ENCODE measurements at regions not wholly inside any gene's neighbourhood (a gene's known extent, or its start where the extent isn't known, plus 50 kb on each side); places are given as distances from the start of the nearest gene placed in this dataset.

GRCh38 chr3:161848376-161848775, 351.8 kb downstream of the OTOL1 start (continued):
- no peak for TF ChIP-seq FOXK2 (conservative IDR thresholded peaks at IDR 0.05 in 1 of 2, IDR thresholded peaks at IDR 0.05 in 1 of 2; ENCODE audit: low read depth in 2 of 2)
- TF ChIP-seq HMG20B (CRISPR knock-in tag; IDR thresholded peaks at IDR 0.05): no peak
- TF ChIP-seq ZNF3 (CRISPR knock-in tag; IDR thresholded peaks at IDR 0.05): no peak

DNA sequence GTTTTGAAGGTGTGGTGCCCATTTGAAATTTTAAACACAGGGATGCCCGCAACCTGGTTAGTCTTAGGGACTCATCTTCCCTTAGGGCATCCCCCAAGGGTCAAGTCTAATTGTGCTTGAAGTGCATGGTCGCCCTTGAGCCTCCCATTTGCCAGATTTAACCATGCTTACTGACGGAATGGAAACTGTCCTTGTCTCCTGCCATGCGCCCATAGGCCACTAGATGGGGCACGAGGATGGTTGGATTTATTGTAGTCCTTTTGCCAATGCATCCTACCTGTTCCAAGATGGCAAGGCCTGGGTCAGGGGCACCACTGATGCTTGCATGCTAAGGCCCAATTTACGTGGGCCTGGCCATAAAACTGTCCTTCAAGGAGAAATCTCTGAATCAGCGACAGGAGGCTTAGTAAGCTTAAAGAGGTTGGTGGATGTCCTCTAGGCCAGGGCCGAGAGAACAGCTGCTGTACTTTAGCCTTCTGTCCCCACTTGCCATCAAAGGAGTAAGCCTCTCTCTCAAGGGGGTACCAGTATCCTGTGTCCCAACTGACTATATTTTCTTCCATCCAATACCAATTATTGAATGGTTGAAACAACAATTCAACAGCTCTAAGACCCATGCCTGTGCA, 355.4 kb downstream of the OTOL1 start:
- DNase-seq (ENCODE audit: extremely low read depth in 1 of 4, low spot score in 3 of 4) (peak; percentile 7 to 33 (median 23)), FAIRE-seq (peak; percentile 67), ATAC-seq (peak; percentile 53; the same call in 2 of the 3 replicates)
- Histone ChIP-seq H3K79me2 (ENCODE audit: control insufficient read depth, insufficient read depth, low read length) (no peaks in the 10 kb centered on the region), H4K20me1 (replicated peaks; ENCODE audit: control insufficient read depth, insufficient read depth, low read length) (no peaks in the 10 kb centered on the region), H3K27ac (ENCODE audit: extremely low read depth, low read depth, low read length) (no peak overlapping the region), H3K4me1 (replicated peaks in 1 of 2; ENCODE audit: control insufficient read depth in 2 of 2, insufficient read depth in 2 of 2, low read length in 2 of 2) (no peaks in the 10 kb centered on the region), H3K9ac (ENCODE audit: insufficient read depth in 1 of 2, low read depth in 2 of 2, low read length in 2 of 2) (no peak overlapping the region), H3K4me2 (ENCODE audit: insufficient read depth, low read length) (no peak overlapping the region), H3K4me3 (no peak overlapping the region), H3K9me3 (replicated peaks; ENCODE audit: control insufficient read depth, insufficient read depth, low read depth, low read length) (no peaks in the 10 kb centered on the region), H2AFZ (ENCODE audit: low read depth, low read length) (no peak overlapping the region), H3K27me3 (ENCODE audit: control insufficient read depth in 2 of 2, insufficient read depth in 2 of 2, low read length in 2 of 2) (no peaks in the 10 kb centered on the region), H3K9me1 (ENCODE audit: control insufficient read depth, insufficient read depth, low read length) (no peaks in the 10 kb centered on the region), H3K36me3 (ENCODE audit: control insufficient read depth, insufficient read depth, low read length) (no peaks in the 10 kb centered on the region)
- 2% methylated on average over 7 of the region's 8 CpGs for WGBS (ENCODE audit: insufficient coverage, low coverage, missing lambda C conversion rate)
- intact Hi-C loops (cut with micrococcal nuclease) (no loop called here), in situ Hi-C loops (cut with MboI) (no loop called here)
- POLR2A ChIA-PET: no interaction called here
- CTCF ChIA-PET (ENCODE audit: low intra/inter-chr PET ratio): no interaction called here
- no TSS peak for BruUV-seq (replicated peaks)
- TF ChIP-seq BRF1 (IDR thresholded peaks at IDR 0.05; ENCODE audit: borderline replicate concordance, extremely low read depth, insufficient read length) (no peak), SIRT6 (IDR thresholded peaks at IDR 0.05; ENCODE audit: low read depth, low read length) (no peak), TSC22D4 (tag; IDR thresholded peaks at IDR 0.05) (no peak), RAD21 (CRISPR knock-in tag; conservative IDR thresholded peaks at IDR 0.05 in 1 of 2, IDR thresholded peaks at IDR 0.05 in 1 of 2) (peak; percentile 37 to 59), ZFP91 (CRISPR knock-in tag; IDR thresholded peaks at IDR 0.05) (no peak), ZHX1 (conservative IDR thresholded peaks at IDR 0.05; ENCODE audit: low read length) (no peak), ZBTB7A (IDR thresholded peaks at IDR 0.05; ENCODE audit: borderline replicate concordance, control insufficient read depth, low read depth, low read length) (no peak), RFX5 (IDR thresholded peaks at IDR 0.05; ENCODE audit: low read depth, low read length) (no peak)
- TF ChIP-seq, protein P1, sequence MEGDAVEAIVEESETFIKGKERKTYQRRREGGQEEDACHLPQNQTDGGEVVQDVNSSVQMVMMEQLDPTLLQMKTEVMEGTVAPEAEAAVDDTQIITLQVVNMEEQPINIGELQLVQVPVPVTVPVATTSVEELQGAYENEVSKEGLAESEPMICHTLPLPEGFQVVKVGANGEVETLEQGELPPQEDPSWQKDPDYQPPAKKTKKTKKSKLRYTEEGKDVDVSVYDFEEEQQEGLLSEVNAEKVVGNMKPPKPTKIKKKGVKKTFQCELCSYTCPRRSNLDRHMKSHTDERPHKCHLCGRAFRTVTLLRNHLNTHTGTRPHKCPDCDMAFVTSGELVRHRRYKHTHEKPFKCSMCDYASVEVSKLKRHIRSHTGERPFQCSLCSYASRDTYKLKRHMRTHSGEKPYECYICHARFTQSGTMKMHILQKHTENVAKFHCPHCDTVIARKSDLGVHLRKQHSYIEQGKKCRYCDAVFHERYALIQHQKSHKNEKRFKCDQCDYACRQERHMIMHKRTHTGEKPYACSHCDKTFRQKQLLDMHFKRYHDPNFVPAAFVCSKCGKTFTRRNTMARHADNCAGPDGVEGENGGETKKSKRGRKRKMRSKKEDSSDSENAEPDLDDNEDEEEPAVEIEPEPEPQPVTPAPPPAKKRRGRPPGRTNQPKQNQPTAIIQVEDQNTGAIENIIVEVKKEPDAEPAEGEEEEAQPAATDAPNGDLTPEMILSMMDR (IDR thresholded peaks at IDR 0.05 in 2 of 3, conservative IDR thresholded peaks at IDR 0.05 in 1 of 3; ENCODE audit: insufficient read depth in 2 of 3, low read depth in 1 of 3, low read length in 3 of 3): peak; percentile 22 to 63 (median 53); a peak in 5 of 6 replicates
